D721Med (cell line): ENCODE measurements at regions not wholly inside any gene's neighbourhood (a gene's known extent, or its start where the extent isn't known, plus 50 kb on each side); places are given as distances from the start of the nearest gene placed in this dataset.
"Not testable (repeated sequence)": the region's sequence is repeated elsewhere in the genome, so short reads cannot be mapped to it uniquely, and the experiment has no call there.

Experiments
- DNase-seq: peaks from one replicate; pipeline ENCODE4 v3.0.0; 2011; ENCODE audit warnings: low spot score; ENCODE audit not compliant: insufficient read length
- FAIRE-seq: peaks from 2 replicates; lab custom pipeline; 2011; peaks lifted over from hg19 to GRCh38; lab: Jason Lieb, UNC
- CTCF ChIP-seq: IDR thresholded peaks from 2 replicates; pipeline ENCODE4 v1.5.1; 2012; ENCODE audit warnings: mild to moderate bottlenecking, control low read depth; ENCODE audit not compliant: insufficient read depth; ENCODE audit errors: missing control alignments

DNA sequence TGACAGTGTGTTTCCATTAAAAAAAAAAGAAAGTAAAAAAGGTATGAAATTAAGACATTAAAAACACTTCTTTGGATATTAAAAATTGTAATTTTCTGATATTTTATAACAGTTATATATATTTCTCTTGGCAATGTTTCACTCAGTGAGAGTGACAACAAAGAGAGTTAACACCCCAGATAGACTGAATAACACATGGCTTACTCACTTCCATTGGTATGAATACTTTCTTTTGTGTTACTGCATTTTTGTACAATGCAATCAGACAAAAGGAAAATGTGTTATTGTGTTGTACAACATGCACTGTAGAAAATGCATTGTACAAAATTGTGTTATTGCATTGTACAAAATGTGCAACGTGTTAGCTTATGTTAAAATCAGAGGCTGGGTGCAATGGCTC lies 676.6 kb upstream of the AMELY start:
- DNase-seq, FAIRE-seq: not testable (repeated sequence)

DNA sequence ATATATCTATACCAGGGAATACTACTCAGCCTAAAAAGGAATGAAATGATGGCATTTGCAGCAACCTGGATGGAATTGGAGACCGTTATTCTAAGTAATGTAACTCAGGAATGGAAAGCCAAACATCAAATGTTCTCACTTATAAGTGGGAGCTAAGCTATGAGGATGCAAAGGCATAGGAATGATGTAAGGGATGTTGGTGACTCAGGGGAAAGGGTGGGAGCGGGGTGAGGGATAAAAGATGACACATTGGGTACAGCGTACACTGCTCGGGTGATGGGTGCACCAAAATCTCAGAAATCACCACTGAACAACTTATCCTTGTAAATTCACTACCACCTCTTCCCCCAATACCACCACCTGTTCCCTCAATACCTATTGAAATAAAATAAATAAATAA lies 651.0 kb upstream of the AMELY start:
- no peak for FAIRE-seq
- no peak for DNase-seq
- no peak for TF ChIP-seq CTCF

GRCh38 chrY:7557675-7558074 lies 646.1 kb upstream of the AMELY start:
- DNase-seq (no peak), FAIRE-seq (no peak)
- no peak for TF ChIP-seq CTCF

DNA sequence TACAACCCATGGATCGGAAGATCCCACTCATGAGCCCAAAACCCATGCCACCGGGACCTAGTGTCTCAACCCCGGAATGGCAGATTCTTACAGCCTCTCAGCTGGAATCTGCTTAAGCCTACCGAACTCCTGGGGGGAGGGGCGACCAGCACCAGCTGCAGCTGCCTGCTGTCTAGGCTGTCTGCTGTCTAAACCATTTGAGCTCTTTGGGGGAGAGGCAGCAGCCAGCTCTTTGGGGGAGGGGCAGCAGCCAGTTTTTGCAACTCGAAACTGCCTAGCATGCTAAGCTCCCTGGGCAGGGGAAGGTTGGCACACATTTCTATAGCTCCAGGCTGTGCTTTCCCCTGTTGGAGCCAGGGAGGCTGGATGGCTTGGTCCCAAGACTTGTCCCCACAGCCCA lies 643.5 kb upstream of the AMELY start:
- no peak for TF ChIP-seq CTCF
- FAIRE-seq (no peak), DNase-seq (no peak)

DNA sequence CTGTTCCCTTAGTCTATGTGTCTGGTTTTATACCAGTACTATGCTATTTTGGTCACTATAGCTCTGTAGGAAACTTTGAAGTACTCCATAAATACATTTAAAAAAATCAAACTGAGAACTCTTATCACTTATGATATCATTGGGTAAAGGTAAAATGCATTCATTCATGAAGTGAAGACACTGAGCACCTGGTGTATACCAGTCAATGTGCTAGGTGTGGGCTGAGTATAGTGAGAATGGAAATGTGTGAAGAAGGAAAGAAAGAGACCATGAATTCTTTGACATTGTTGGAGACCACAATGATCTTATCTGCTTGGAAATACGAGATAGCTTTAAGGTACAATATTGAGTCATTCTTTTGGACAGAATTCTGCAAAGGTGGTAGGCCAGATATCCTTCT lies 633.5 kb upstream of the AMELY start:
- no peak for TF ChIP-seq CTCF
- DNase-seq = no peak
- no peak for FAIRE-seq

DNA sequence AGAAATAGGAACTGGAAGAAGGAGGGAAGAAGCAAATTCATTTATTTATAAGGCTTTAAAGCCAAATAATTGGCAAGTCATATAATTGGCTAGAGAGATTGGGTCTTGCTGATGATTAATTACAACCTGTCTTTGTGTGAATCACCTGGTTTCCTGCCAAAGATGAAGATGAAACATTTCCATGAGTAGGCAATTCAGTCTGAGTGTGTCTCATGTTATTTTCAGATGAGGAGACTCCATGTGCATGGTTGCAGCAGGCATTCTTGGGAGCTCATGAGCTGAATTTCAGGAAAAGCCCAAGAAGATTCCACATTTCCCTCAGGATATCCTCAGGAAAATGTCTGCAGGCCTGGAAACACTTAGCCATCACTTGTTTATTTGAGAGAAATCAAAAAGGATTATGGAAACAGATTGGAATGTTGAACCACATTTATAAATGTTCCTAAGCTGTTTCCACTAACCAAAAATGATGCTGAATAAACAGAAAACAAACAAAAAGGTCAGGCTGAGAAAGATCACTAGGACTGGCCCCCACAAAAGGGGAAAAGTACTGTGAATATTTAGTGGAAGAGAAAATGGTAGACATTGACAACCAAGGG lies 632.7 kb upstream of the AMELY start:
- no peak for DNase-seq
- FAIRE-seq = no peak
- TF ChIP-seq CTCF = no peak

DNA sequence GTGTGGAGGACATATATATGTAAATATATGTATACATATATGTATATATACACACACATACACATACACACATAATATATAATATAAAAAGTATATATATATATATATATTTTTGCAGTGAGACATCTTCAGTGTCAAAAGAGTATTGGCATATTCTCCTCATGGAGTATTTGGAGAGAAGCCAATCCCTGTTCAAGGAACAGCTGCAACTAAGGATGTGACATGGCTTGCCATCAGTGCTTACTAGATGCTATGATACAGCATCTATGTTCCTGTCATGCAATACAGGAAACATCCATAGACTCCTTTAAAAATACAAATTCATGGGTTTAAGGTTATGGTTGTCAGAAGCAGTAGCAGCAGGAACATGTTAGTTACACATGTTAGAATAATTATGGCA lies 632.0 kb upstream of the AMELY start:
- DNase-seq (no peak), FAIRE-seq (no peak)
- no peak for TF ChIP-seq CTCF
